NCI-H82 treated with DMSO at 0.1 percent for 48 hours (cell line): ENCODE measurements at regions not wholly inside any gene's neighbourhood (a gene's known extent, or its start where the extent isn't known, plus 50 kb on each side); places are given as distances from the start of the nearest gene placed in this dataset.
"Not testable (repeated sequence)": the region's sequence is repeated elsewhere in the genome, so short reads cannot be mapped to it uniquely, and the experiment has no call there.

Experiments used
- DNase-seq: peaks from one replicate; lab custom pipeline; 2025; ENCODE audit not compliant: unreplicated experiment; lab: John Stamatoyannopoulos, UW

DNA sequence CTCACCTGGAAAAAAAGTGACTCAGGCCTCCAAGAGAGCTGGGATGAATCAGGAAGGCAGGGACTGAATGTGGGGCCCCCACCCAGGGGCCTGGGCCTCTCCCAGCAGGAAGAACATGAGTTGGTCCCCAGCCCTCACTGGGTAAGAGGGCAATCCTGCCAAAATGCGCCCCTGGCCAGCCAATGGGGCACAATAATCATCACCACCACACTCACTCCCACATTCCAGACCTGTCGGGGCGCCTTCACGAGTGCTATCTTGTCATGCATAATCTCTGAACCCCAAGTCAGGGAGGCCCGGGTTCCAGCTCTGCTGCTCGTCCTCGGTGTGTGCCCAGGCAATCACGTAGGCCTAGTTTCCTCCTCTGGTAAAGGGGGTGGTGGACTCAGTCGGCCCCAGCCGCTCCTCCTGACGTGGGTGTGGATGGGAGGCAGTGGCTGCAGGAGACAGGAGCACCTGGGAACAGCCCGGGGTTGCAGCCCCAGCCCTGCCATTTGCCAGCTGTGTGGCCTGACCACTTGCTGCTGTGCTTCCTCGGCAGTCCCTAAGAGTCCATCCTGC is 115.1 kb downstream of the CYP26B1 start:
- DNase-seq: no peak

DNA sequence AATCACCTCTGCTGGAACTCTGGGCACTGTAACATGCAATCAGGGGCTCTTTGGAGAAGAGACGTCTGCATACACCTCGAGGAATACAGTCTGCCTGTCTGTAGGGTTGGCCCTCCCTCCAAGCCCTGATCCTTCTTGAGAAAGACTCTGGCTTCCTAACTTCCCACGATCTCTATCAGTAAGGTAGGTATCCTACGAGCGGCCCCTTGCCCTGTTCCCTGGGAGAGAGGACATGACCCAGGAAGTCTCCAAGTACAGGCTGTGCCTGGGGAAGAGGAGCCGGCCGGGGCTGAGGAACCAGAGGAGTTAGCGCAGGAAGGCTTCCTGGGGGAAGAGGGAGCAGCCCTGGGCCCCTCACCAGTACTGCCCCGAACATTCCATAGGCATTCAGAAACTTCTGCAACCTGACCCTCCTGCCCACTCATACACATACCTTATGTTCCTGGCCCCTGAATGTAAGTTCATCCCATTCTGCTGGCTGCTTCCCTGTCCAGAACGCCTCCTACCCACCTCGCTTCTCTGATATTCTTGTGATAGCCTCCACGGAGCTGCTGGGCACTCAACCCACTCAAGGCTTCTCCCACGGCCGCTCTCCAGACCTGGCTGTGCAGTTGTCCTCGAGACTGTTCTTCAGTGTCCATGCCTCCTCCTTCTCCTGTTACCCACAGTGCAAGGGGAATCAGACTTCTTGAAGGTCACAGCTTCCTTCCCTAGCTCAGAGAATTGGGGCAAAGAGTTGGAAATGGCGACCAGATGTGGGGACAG is 116.1 kb downstream of the CYP26B1 start:
- DNase-seq: no peak

DNA sequence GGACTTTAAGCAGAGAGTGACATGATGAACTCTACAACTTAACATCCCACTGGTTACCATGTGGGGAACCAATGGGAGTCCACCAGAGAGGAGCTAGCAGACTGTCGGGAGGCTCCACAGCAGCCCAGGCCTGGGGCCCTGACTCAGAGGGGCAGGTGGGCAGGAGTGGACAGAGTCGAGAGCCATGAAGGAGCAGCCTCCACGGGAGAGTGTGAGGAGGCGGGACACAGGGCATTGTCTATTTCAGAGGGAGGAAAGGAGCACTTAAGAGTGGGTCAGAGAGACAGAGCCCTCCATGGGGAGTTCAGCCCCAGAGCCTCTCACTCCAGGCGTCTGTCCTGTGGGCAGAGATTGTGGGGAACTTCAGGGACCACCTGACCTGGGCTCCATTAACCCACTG is 118.7 kb downstream of the CYP26B1 start:
- DNase-seq: no peak

DNA sequence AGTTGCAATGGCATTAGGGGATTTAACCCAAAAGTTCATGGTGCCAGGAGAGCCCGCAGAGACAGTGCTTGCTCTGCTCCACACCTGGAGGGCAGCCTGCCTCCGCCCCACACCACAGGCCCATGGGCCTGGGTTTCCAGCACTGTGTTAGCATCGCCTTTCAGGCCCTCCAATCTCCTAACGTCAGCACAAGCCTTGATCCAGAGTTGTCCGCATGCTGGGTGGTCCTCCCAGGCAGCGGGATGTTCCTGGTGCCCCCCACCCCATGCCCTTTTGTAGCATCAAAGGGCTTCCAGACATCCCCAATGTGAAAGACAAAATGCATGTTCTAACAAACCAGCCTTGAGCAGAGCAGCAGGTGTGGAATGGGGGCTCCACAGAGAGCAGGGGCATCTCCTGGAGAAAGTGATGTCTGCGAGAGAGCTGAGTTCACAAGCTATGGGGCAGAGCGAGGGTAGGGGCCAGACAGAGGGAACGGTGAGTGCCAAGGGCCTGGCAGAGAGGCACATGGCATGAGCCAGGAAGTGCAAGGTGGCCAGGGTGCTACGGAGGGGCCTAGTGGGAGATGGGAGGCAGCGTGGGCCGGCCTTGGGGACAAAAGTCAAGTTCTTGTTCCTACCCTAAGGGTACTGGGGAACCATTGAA is 119.2 kb downstream of the CYP26B1 start:
- DNase-seq: no peak

DNA sequence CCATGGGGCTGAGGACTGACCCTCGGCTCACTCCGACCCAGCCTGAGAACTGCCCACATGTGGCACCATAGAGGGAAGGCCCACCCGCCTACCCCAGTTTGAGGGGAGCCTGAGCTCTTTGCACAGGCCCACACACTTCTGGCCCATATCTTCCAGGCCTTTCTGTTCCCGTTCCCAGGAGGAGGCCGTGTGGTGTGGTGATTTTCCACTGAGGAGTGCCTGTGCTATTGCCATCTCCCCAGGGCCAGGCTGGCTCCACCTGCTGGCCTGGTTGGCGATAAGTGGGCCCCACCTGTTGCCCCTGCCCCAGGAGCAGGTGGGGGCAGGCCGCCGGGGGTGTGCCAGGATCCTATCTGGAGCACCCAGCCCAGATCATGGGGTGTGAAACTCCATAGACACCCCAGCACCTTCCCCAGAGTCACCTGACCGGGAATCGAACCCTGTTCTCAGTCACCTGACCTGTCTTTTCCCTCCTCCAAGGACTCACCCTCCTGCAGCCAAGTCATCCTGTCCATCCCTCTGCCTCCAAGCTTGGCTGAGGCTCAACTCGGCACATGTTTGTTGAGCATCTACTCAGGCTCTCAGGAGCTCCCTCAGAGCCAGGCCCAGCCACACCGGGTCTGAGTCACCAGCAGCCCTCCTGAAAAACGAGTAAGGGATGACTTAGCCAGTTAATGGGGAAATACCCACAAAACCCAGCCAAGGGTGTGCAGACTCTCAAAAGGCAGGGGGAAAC is 120.1 kb downstream of the CYP26B1 start:
- DNase-seq: no peak

DNA sequence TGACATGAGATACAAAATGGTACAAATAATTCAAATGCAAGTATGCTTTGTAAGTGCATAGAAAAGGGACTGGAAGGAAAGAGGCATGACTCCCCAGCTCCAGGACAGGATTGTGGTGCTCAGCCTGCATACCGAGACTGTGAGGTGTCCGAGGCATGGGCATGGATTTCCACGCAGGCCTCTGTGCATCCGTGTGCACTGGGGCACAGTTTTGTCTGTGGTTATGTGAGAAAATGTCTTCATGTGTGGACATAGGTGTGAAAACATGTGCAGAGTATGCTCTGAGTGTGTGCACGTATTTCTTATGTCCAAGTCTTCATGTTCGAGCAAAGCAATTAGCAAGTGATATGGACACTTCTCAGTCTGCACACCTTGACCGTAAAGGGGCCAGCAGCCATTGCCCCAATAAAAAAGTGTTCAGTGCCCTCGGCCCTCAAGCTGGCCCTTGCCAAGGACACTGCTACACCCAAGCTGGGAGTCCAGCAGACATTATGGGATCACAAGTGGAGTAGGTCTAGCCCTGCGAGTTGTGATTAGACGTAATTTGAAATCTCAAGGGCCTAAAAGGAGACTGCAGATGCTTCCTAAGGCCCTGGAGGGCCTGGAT is 120.7 kb downstream of the CYP26B1 start:
- no peak for DNase-seq

DNA sequence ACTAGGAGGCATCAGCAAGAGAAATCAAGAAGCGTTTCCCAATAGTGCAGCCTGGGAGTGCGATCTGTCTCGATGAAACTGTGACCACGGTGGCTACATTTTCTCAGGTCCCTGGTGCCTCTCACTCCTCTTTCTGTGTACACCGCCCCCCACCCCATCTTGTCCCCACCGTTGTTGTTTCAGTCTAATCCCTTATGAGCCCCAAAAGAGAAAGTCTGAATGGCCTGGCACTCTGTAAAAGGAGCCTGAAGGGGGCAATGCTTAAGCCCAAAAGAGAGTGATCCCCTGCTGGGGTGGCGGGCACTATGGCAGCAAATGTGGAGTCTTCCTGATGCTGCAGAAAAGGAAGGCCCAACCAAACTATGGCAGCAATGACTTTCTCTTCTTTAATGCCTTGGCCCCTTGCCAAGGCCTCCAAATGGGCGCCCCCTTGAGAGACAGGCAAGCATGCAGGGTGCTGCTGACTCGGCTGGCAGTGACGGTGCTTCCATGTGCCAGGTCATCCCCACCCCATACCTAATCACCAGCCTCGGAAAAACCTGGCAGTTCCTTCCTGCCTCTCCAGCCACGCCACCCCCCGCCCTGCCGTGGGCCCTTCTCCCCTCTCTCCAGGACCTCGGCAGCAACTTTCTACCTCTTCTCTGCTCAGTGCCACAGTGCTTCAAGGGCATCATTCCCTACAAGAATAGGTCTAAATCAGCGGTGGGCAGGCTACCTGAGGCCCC is 123.0 kb downstream of the CYP26B1 start:
- DNase-seq: no peak

DNA sequence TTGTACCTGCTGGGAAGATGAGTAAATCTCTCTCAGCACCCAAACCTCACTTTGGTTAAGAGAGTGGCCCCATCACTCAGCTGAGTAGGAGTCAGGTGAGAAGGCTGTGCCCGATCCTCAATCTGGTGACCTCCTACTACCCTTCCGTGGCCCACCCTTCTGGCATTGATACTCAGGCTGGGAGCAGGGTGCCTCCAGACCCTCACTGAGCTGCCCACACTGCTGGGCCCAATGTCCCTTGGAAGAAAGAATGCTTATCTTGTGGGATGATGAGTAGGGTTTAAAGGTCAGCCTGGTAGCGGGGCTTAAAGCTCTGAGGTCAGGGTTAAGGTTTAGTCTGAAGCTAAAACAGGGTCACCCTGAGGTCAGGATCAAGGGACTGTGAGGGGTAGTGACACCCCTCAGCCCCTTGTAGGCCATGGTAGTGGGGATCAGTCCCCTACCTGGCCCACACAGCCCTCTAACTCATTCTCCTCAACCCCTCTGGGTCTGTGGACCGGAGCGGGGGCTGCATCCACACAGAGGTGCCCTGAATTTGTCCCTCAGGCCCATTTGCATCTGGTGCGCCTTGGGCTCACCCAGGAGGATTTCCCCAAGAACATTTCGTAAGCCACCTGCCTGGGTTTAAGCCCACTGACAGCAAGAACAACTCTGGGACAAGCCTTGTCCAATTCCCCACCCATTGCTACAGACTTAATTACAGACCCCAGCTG is 123.8 kb downstream of the CYP26B1 start:
- DNase-seq: no peak

DNA sequence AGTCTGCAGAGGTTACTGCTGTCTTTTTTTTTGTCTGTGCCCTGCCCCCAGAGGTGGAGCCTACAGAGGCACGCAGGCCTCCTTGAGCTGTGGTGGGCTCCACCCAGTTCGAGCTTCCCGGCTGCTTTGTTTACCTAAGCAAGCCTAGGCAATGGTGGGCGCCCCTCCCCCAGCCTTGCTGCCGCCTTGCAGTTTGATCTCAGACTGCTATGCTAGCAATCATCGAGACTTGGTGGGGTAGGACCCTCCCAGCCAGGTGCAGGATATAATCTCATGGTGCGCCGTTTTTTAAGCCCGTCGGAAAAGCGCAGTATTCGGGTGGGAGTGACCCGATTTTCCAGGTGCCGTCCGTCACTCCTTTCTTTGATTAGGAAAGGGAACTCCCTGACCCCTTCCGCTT is 126.3 kb downstream of the CYP26B1 start:
- DNase-seq: not testable (repeated sequence)

DNA sequence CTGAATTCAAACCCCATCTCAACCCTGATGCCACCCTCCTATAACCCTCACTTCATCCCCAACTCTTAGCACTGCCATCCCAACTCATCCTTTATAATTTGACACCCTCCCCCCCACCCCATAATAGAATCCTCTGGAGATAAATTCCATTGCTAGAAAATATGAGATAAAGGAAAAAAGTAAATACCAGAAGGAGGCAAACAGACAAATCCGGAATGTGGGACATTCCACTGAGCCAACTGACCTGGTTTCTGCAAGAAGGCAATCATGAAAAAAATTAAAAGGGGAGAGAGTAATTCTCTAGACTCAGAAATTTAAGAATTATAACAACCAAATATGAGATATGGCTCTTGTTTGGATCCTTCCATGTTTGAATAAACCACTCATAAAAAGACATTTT is 132.4 kb downstream of the CYP26B1 start:
- DNase-seq: no peak

DNA sequence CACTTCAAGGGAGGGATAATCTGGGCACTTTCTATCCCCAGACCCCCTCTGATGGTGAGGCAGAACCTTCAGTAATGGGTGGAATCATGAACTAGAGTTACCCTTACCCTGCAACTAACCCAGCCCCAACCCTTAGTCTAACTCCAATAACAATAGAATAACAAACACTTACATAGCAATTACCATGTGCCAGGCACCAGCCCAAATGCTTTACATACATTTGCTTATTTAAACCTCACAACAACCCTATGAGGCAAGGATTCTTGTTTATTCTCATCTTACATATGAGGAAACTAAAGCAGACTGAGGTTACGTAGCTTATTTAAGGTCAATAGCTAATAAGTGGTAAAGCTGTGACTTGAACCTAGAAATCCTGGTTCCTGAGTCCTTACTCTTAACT is 132.8 kb downstream of the CYP26B1 start:
- DNase-seq: no peak

DNA sequence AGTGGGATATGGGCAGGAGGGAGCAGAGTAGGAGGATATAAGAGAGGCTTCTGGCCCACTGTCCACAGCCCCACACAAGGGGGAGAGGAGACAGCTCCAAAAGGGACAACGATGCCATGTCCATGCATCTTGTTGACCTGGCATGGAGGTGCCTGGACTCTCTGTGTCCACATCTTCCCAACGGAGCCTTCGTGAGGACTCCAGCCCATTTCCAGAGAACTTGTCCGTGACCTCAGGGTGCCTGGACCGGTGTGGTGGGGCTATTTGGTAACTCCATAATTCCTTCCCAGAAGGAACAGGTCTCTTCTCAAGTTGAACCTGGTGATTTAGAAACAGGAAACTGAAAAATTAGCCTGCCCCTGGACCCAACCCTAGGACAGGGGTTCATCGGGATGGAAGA is 133.9 kb downstream of the CYP26B1 start:
- DNase-seq: no peak

DNA sequence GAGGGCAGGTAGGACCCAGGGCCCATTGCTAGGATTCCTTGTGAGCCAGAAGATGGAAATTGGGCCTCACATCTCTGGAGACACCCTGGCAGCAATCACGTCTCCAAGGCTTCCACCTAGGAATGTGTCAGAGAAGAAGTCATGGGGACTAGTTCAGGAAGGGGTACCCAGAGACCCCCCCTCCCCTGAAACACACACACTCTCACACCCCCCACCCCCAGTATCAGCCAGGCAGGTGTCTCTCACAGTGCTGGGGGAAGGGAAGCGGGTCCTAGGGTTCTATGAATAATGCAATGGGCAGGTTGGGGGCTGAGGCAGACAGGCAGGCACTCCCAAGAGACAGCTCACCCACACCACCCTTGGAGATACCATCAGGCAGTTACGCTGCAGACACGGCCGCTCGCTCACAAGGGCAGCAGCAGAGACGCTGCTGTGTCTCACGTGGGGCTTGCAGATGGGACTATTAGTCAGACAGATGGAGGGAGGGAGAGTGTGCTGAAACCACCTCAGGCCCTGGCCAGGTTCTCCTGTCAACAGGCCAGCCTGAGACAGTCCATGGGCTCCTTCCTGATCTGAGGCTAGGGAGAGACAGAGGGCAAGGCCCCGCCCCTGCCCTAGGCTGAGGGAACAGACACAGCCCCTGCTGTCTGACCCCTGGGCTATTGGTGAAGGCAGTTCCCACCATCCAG is 134.6 kb downstream of the CYP26B1 start:
- DNase-seq: no peak

DNA sequence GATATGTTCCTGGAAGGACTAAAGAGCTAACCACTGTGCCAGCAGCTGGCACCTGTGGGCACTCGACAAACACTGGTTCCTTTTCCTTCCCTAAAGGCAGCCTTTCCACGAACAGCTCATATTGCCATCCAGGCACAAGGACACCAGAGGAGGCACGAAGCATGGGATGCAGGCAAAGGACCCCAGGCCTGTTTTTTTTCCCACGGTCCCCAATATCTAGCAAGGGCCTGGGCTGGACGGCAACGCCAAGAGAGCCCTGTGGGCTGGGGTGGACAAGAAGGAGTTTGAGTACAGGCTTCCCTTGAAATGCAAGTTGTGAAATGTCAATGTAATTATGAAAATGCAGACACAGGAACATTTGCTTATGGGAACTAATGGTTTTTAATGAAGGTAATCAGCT is 135.9 kb downstream of the CYP26B1 start:
- DNase-seq: no peak

DNA sequence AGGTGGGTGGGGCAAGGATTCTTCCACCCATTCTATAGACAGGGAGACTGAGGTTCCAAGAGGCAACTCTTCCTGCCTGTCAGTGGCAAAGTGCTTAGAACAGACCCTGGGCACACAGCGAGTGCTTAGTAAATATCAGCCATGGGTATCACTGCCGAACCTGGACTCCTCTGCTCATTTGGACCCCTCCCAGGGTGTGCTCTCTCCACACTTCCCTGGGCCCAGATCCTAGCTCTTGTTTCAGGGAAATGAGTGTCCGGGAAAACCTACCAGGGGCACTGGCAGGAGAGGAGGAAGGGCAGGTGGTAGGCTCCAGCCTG is 136.3 kb downstream of the CYP26B1 start:
- no peak for DNase-seq

DNA sequence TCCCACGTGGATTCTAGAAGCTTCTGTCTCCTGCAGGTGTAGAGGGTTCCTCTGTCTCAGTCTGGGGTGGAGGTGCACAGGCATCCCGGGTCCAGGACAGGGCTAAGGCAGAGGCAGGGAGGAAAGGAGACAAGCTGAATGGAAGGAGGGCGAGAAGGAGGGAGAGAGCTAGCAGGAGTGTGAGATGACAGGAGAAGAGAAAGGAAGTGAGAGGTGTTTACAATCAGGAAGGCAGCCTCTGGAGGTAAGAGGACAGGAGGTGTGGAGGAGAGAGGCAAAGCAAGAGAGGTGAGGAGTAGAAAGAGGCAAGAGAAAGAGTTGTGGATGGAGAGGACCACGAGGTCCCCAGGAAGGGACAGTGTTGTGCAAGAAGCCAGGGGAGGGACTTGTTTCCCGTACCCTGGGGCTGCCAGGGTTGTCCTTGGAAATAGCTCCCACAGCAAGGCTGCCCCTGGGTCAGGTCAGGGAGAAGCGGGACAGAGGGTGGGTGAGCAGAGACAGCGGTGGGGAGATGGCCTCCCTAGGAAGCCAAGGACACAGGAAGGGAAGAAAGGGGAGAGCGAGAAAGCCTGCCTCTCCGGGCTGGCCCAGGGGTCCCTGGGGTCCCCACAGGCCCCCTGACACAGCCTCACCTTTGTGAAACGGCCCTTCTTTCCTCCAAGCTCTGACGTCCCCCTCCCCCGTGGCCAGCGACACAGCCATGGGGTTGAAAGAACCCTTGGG is 136.9 kb downstream of the CYP26B1 start:
- DNase-seq: no peak

DNA sequence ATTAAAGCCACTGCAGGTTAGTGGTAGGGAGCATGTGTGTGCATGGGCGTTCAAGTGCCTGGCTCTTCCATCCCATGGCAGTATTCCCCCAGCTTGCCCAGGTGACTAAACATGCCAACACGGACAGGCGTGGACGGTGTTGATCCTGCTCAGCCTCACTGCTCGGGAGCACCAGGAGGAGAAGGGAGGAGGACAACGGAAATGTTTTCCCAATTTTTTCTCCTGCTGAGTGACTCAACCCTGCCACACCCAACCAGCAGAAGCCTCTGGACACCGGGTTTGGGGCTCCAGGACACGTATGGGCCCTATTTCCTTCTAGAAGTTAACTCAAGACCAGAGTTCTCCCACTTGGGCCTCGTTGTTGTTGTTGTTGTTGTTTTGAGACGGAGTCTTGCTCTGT is 139.1 kb downstream of the CYP26B1 start:
- DNase-seq: no peak

DNA sequence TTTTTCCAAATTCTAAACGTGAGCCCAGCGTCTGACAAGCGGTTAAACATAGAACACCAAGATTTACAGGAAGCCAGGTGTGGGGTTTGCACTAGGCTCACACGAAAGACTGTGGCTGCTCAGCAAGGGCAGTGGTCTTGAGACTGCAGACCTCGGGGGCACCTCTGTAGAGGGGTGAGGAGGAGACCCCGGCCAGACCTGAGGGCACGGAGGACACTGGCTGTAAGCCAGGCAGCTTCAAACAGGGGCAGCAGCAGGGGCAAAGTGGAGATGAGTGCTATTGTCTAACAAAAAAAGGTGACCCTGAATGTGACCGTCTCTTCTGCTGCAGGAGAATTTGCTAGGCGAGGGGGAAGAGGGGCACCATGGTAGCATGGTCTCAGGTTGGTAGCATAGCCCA is 140.3 kb downstream of the CYP26B1 start:
- no peak for DNase-seq

DNA sequence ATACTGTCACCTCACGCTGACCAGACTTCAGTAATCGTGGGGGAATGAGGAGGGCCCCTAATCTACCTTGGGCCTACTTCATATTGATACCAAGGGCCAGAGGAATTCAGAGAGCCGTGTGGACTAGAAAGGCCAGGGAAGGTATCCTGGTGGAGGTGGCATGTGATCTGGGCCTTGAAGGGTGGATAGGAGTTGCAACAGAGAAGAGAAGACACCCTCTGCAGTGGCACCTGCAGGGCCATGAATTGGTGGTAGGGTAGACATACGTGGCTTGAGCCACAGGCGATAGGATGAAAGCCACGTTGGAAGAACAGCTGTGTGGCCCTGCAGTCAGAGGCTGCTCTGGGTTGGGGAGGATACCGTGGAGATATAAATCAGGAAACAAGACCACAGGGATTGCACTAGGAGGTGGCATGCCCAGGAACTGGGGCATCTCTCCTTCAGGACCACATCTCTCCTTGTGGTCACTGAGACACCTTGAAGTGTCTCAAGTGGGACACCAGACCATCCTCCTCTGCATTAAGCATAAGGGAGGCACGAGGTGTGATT is 141.4 kb downstream of the CYP26B1 start:
- DNase-seq: no peak
